Endothelial cell of umbilical vein (primary cell): ENCODE measurements at regions not wholly inside any gene's neighbourhood (a gene's known extent, or its start where the extent isn't known, plus 50 kb on each side); places are given as distances from the start of the nearest gene placed in this dataset.

Experiments
- EZH2 ChIP-seq: IDR thresholded peaks from 2 replicates; pipeline ENCODE4 v1.6.1; 2012; ENCODE audit warnings: borderline replicate concordance, low read depth, mild to moderate bottlenecking, moderate library complexity, low read length, inconsistent platforms; ENCODE audit not compliant: severe bottlenecking
- JUN ChIP-seq: IDR thresholded peaks from 2 replicates; pipeline ENCODE4 v1.6.1; 2011; ENCODE audit warnings: borderline replicate concordance, low read depth; ENCODE audit not compliant: insufficient read length, insufficient read depth
- MYC ChIP-seq: IDR thresholded peaks from one replicate; pipeline ENCODE4 v1.6.1; 2011; ENCODE audit warnings: mild to moderate bottlenecking, low read depth, low read length
- POLR2A ChIP-seq: IDR thresholded peaks from 2 replicates; pipeline ENCODE4 v1.6.1; 2012; ENCODE audit warnings: low read depth, mild to moderate bottlenecking, control low read depth, low read length
- TF ChIP-seq, protein P1 (sequence below), 2 donors: IDR thresholded peaks; 1 replicate in 1 of 2; 2 replicates in 1 of 2; pipeline ENCODE4 v1.5.1; 2011; ENCODE audit warnings: low read length in 2 of 2, mild to moderate bottlenecking in 2 of 2, moderate library complexity in 2 of 2, control low read depth in 1 of 2, inconsistent platforms in 1 of 2, low read depth in 1 of 2; ENCODE audit not compliant: insufficient read depth in 1 of 2; ENCODE audit errors: extremely low read depth in 1 of 2
- TF ChIP-seq, protein P2 (sequence below): IDR thresholded peaks from 2 replicates; pipeline ENCODE4 v1.6.1; 2011; ENCODE audit not compliant: insufficient read depth, insufficient read length

DNA sequence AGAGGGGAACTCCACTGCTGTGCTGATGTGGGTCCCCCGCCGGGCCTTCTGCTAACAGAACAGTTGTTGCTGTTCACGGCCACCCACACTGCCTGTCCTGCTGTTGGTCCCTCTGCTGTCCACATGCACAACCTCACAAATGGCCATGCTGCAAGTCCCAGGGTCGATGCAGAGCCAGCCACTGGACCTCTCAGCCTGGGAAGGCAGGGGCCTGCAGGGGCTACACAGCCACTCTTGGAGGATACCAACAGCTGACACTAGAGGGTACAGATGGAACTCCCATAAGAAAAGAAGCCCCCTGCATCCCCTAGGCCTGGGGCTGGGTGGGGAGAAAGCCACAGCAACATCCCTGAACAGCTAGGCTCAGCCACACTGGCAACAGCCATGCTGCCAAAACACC is 104.4 kb upstream of the IQSEC1 start:
- TF ChIP-seq, protein P1, sequence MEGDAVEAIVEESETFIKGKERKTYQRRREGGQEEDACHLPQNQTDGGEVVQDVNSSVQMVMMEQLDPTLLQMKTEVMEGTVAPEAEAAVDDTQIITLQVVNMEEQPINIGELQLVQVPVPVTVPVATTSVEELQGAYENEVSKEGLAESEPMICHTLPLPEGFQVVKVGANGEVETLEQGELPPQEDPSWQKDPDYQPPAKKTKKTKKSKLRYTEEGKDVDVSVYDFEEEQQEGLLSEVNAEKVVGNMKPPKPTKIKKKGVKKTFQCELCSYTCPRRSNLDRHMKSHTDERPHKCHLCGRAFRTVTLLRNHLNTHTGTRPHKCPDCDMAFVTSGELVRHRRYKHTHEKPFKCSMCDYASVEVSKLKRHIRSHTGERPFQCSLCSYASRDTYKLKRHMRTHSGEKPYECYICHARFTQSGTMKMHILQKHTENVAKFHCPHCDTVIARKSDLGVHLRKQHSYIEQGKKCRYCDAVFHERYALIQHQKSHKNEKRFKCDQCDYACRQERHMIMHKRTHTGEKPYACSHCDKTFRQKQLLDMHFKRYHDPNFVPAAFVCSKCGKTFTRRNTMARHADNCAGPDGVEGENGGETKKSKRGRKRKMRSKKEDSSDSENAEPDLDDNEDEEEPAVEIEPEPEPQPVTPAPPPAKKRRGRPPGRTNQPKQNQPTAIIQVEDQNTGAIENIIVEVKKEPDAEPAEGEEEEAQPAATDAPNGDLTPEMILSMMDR (IDR thresholded peaks at IDR 0.05; ENCODE audit: extremely low read depth in 1 of 2, insufficient read depth in 1 of 2, low read depth in 1 of 2, low read length in 2 of 2), result no peak
- TF ChIP-seq POLR2A (no peak), JUN (no peak), MYC (no peak), EZH2 (no peak)
- TF ChIP-seq, protein P2, sequence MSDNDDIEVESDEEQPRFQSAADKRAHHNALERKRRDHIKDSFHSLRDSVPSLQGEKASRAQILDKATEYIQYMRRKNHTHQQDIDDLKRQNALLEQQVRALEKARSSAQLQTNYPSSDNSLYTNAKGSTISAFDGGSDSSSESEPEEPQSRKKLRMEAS, result no peak
